ENCODE measurements at regions not wholly inside any gene's neighbourhood (a gene's known extent, or its start where the extent isn't known, plus 50 kb on each side); places are given as distances from the start of the nearest gene placed in this dataset.
"Not testable (repeated sequence)": the region's sequence is repeated elsewhere in the genome, so short reads cannot be mapped to it uniquely, and the experiment has no call there.

- no peak for DNase-seq (ENCODE audit: low read depth)
These were observed 144.8 kb upstream of the ZNF804B start for GRCh38 chr7:88614736-88615135.

GRCh38 chr7:88610942-88611341 lies 148.6 kb upstream of the ZNF804B start:
- DNase-seq (ENCODE audit: low read depth): no peak

- DNase-seq (ENCODE audit: low read depth): no peak
These were observed 158.8 kb upstream of the ZNF804B start for GRCh38 chr7:88600695-88601094.

- no peak for DNase-seq (ENCODE audit: low read depth)
These were observed 160.0 kb upstream of the ZNF804B start for GRCh38 chr7:88599528-88599927.

- DNase-seq (ENCODE audit: low read depth): no peak
These were observed 161.5 kb upstream of the ZNF804B start for GRCh38 chr7:88597941-88598425.

- DNase-seq (ENCODE audit: low read depth): no peak
These were observed 168.5 kb upstream of the ZNF804B start for GRCh38 chr7:88590963-88591362.

- DNase-seq (ENCODE audit: low read depth): no peak
These were observed 169.6 kb upstream of the ZNF804B start for GRCh38 chr7:88589927-88590326.

- no peak for DNase-seq (ENCODE audit: low read depth)
These were observed 172.6 kb upstream of the ZNF804B start for GRCh38 chr7:88586890-88587289.

GRCh38 chr7:88586219-88586618 lies 173.3 kb upstream of the ZNF804B start:
- DNase-seq (ENCODE audit: low read depth): no peak

GRCh38 chr7:88576720-88577119 lies 182.8 kb upstream of the ZNF804B start:
- no peak for DNase-seq (ENCODE audit: low read depth)

- no peak for DNase-seq (ENCODE audit: low read depth)
These were observed 193.3 kb upstream of the ZNF804B start for GRCh38 chr7:88566162-88566729.

GRCh38 chr7:88565401-88565800 lies 194.1 kb upstream of the ZNF804B start:
- DNase-seq (ENCODE audit: low read depth): no peak

- DNase-seq (ENCODE audit: low read depth): not testable (repeated sequence)
These were observed 203.1 kb upstream of the ZNF804B start for GRCh38 chr7:88556441-88556840.

- DNase-seq (ENCODE audit: low read depth): not testable (repeated sequence)
These were observed 204.7 kb upstream of the ZNF804B start for GRCh38 chr7:88554847-88555246.

GRCh38 chr7:88548399-88548798 lies 211.1 kb upstream of the ZNF804B start:
- DNase-seq (ENCODE audit: low read depth): no peak

- DNase-seq (ENCODE audit: low read depth): peak; percentile 22
These were observed 212.7 kb upstream of the ZNF804B start for GRCh38 chr7:88546808-88547207.

GRCh38 chr7:88545663-88546062 lies 213.8 kb upstream of the ZNF804B start:
- no peak for DNase-seq (ENCODE audit: low read depth)

- DNase-seq (ENCODE audit: low read depth): no peak
These were observed 219.5 kb upstream of the ZNF804B start for GRCh38 chr7:88540012-88540411.

- no peak for DNase-seq (ENCODE audit: low read depth)
These were observed 220.0 kb upstream of the ZNF804B start for GRCh38 chr7:88539518-88539917.

GRCh38 chr7:88523645-88524044 lies 217.0 kb upstream of the STEAP4 start:
- no peak for DNase-seq (ENCODE audit: low read depth)

GRCh38 chr7:88522771-88523293 lies 216.1 kb upstream of the STEAP4 start:
- no peak for DNase-seq (ENCODE audit: low read depth)

GRCh38 chr7:88516429-88516828 lies 209.7 kb upstream of the STEAP4 start:
- DNase-seq (ENCODE audit: low read depth): no peak

GRCh38 chr7:88515301-88515700 lies 208.6 kb upstream of the STEAP4 start:
- DNase-seq (ENCODE audit: low read depth): no peak

- DNase-seq (ENCODE audit: low read depth): no peak
These were observed 202.6 kb upstream of the STEAP4 start for GRCh38 chr7:88509341-88509740.
